ENCODE measurements at regions not wholly inside any gene's neighbourhood (a gene's known extent, or its start where the extent isn't known, plus 50 kb on each side); places are given as distances from the start of the nearest gene placed in this dataset.

GRCh38 chr3:182241196-182241765 is 529.6 kb downstream of the SOX2 start:
- no peak overlapping the region for H3K4me3 Mint-ChIP-seq
- no peak overlapping the region for H3K27ac Mint-ChIP-seq
- H3K9me3 ChIP-seq (ENCODE audit: control insufficient read depth, insufficient read depth, low read length): no peaks in the 10 kb centered on the region
- H3K9me3 Mint-ChIP-seq: peaks cover 5 to 6% of the 10 kb centered on the region in 2 donors
- H3K36me3 ChIP-seq (ENCODE audit: control insufficient read depth, insufficient read depth, low read length): no peaks in the 10 kb centered on the region
- no peaks in the 10 kb centered on the region for H3K27me3 Mint-ChIP-seq (ENCODE audit: low read depth in 2 of 2)
- TF ChIP-seq, protein P1, sequence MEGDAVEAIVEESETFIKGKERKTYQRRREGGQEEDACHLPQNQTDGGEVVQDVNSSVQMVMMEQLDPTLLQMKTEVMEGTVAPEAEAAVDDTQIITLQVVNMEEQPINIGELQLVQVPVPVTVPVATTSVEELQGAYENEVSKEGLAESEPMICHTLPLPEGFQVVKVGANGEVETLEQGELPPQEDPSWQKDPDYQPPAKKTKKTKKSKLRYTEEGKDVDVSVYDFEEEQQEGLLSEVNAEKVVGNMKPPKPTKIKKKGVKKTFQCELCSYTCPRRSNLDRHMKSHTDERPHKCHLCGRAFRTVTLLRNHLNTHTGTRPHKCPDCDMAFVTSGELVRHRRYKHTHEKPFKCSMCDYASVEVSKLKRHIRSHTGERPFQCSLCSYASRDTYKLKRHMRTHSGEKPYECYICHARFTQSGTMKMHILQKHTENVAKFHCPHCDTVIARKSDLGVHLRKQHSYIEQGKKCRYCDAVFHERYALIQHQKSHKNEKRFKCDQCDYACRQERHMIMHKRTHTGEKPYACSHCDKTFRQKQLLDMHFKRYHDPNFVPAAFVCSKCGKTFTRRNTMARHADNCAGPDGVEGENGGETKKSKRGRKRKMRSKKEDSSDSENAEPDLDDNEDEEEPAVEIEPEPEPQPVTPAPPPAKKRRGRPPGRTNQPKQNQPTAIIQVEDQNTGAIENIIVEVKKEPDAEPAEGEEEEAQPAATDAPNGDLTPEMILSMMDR (IDR thresholded peaks at IDR 0.05): no peak
- H3K27ac ChIP-seq (ENCODE audit: low read length): no peak overlapping the region
- H3K4me1 Mint-ChIP-seq: no peaks in the 10 kb centered on the region
- 92% methylated on average over 4 of the region's 8 CpGs for WGBS (ENCODE audit: insufficient coverage)
- no peak for ATAC-seq
- H3K36me3 Mint-ChIP-seq: no peaks in the 10 kb centered on the region
- intact Hi-C loops (cut with micrococcal nuclease): no loop called here
- H3K4me3 ChIP-seq (ENCODE audit: low read length): no peak overlapping the region
- DNase-seq: no peak
- no peaks in the 10 kb centered on the region for H3K27me3 ChIP-seq (ENCODE audit: control insufficient read depth, insufficient read depth, low read length)
- no peaks in the 10 kb centered on the region for H3K4me1 ChIP-seq (ENCODE audit: control insufficient read depth, insufficient read depth, low read length)

DNA sequence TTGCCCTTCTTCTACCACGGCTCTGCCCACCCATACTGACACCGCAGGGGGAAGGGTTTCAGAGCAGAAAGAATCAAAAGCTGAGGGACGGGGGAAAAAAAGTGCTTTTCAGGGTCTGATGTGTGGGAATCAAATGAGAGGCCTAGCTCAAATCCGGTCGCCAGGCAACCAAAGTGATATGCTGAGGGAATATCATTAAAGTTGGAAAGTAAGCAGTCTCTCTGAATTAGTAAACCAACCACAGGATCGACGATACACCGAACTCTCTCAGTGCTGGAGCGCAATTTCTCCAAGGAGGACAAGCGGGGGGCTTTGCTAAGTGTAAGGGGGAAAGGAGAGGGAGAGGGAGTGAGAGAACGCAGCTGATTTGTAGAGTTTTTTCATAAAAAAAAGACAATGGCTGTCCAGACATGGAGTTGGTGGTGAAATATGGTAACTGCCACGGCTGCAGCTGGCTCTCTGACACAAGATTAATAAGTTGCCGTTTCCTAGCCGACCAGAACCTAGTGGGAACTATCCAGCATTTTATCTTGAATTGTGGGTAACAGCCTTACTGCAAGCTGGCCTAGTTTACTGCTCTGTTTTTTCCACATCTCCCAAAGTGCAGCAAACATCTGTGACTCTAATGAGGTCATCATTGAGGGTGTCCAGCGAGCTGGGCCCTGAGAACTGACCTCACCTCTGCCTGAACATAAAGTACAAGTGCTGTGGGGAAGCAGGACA is 530.2 kb downstream of the SOX2 start:
- Mint-ChIP-seq H3K27me3 (ENCODE audit: low read depth in 2 of 2) (no peaks in the 10 kb centered on the region), H3K4me1 (no peaks in the 10 kb centered on the region), H3K27ac (no peak overlapping the region), H3K4me3 (no peak overlapping the region), H3K36me3 (no peaks in the 10 kb centered on the region), H3K9me3 (peaks cover 5 to 6% of the 10 kb centered on the region in 2 donors)
- intact Hi-C loops (cut with micrococcal nuclease): no loop called here
- no peaks in the 10 kb centered on the region for H3K9me3 ChIP-seq (ENCODE audit: control insufficient read depth, insufficient read depth, low read length)
- H3K27ac ChIP-seq (ENCODE audit: low read length): no peak overlapping the region
- 70% methylated on average over 15 of the region's 15 CpGs for WGBS (ENCODE audit: insufficient coverage)
- DNase-seq: no peak
- H3K4me1 ChIP-seq (ENCODE audit: control insufficient read depth, insufficient read depth, low read length): no peaks in the 10 kb centered on the region
- H3K36me3 ChIP-seq (ENCODE audit: control insufficient read depth, insufficient read depth, low read length): no peaks in the 10 kb centered on the region
- no peak overlapping the region for H3K4me3 ChIP-seq (ENCODE audit: low read length)
- no peaks in the 10 kb centered on the region for H3K27me3 ChIP-seq (ENCODE audit: control insufficient read depth, insufficient read depth, low read length)
- TF ChIP-seq, protein P1 (IDR thresholded peaks at IDR 0.05): no peak
- ATAC-seq: no peak

- Mint-ChIP-seq H3K4me3 (no peak overlapping the region), H3K27me3 (ENCODE audit: low read depth in 2 of 2) (no peaks in the 10 kb centered on the region), H3K27ac (no peak overlapping the region), H3K36me3 (no peaks in the 10 kb centered on the region), H3K9me3 (peaks cover 6 to 7% of the 10 kb centered on the region in 2 donors), H3K4me1 (no peaks in the 10 kb centered on the region)
- ATAC-seq (no peak), DNase-seq (no peak)
- H3K4me3 ChIP-seq (ENCODE audit: low read length): no peak overlapping the region
- no peak overlapping the region for H3K27ac ChIP-seq (ENCODE audit: low read length)
- TF ChIP-seq, protein P1 (IDR thresholded peaks at IDR 0.05): no peak
- no peaks in the 10 kb centered on the region for H3K36me3 ChIP-seq (ENCODE audit: control insufficient read depth, insufficient read depth, low read length)
- no peaks in the 10 kb centered on the region for H3K27me3 ChIP-seq (ENCODE audit: control insufficient read depth, insufficient read depth, low read length)
- H3K4me1 ChIP-seq (ENCODE audit: control insufficient read depth, insufficient read depth, low read length): no peaks in the 10 kb centered on the region
- intact Hi-C loops (cut with micrococcal nuclease): no loop called here
- no peaks in the 10 kb centered on the region for H3K9me3 ChIP-seq (ENCODE audit: control insufficient read depth, insufficient read depth, low read length)
Measured at GRCh38 chr3:182242489-182242942, 530.8 kb downstream of the SOX2 start.

DNA sequence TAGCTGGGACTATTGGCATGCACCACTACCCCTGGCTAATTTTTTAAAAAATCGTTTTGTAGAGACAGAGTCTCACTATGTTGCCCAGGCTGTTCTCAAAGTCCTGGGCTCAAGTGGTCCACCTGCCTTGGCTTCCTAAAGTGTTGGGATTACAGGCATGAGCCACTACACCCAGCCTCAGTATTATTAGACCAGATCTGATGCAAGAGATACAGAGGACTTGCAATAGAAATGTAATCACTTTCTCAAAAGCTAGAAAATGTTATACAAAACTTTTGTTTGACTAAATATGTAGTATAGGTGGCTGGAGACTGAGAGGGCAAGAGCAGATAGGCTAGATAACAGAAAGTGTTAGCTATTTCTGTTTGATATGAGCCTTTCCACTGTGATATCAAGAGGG is 531.9 kb downstream of the SOX2 start:
- H3K4me1 Mint-ChIP-seq: no peaks in the 10 kb centered on the region
- H3K27me3 Mint-ChIP-seq (ENCODE audit: low read depth in 2 of 2): no peaks in the 10 kb centered on the region
- Histone ChIP-seq H3K36me3 (ENCODE audit: control insufficient read depth, insufficient read depth, low read length) (no peaks in the 10 kb centered on the region), H3K4me1 (ENCODE audit: control insufficient read depth, insufficient read depth, low read length) (no peaks in the 10 kb centered on the region), H3K27ac (ENCODE audit: low read length) (no peak overlapping the region), H3K9me3 (ENCODE audit: control insufficient read depth, insufficient read depth, low read length) (no peaks in the 10 kb centered on the region), H3K27me3 (ENCODE audit: control insufficient read depth, insufficient read depth, low read length) (no peaks in the 10 kb centered on the region), H3K4me3 (ENCODE audit: low read length) (no peak overlapping the region)
- H3K36me3 Mint-ChIP-seq: no peaks in the 10 kb centered on the region
- H3K4me3 Mint-ChIP-seq: no peak overlapping the region
- ATAC-seq: no peak
- TF ChIP-seq, protein P1 (IDR thresholded peaks at IDR 0.05): no peak
- H3K9me3 Mint-ChIP-seq: peaks cover 6 to 8% of the 10 kb centered on the region in 2 donors
- 57% methylated on average over 1 of the region's 1 CpG for WGBS (ENCODE audit: insufficient coverage)
- DNase-seq: no peak
- H3K27ac Mint-ChIP-seq: no peak overlapping the region
- intact Hi-C loops (cut with micrococcal nuclease): no loop called here
